HCT116 (cell line): ENCODE measurements at regions not wholly inside any gene's neighbourhood (a gene's known extent, or its start where the extent isn't known, plus 50 kb on each side); places are given as distances from the start of the nearest gene placed in this dataset.

Experiments
- ATAC-seq: fragments of 200-7000 bp; cut with Tn5 transposase; 2 replicates; pipeline ENCODE4 v1.9.1; 2020; ENCODE audit warnings: mild to moderate bottlenecking, moderate library complexity
- BruUV-seq: library from RNA; stranded (reverse); fragments of 400-500 nt; replicated peaks from 2 replicates; lab custom pipeline; 2021; lab: Mats Ljungman, UMichigan
- CTCF ChIA-PET: fragments of 300-600 bp; sonication (Branson Sonifier 250); formaldehyde crosslinking; loops from one replicate; lab custom pipeline; 2021; ENCODE audit warnings: antibody characterized with exemption; lab: Charles Lee
- POLR2A ChIA-PET: fragments of 300-600, 350-600 bp; sonication (Branson Sonifier 250); formaldehyde crosslinking; loops from one replicate; lab custom pipeline; 2021; ENCODE audit warnings: antibody characterized with exemption; lab: Charles Lee
- RAD21 ChIA-PET, 2 experiments: fragments of 300-600 bp; sonication (Branson Sonifier 250); formaldehyde crosslinking; loops; one replicate each; lab custom pipeline; 2023; ENCODE audit warnings: low total read pairs in 2 of 2; ENCODE audit not compliant: uncharacterized antibody in 2 of 2, unreplicated experiment in 2 of 2, low non-redundant PET in 1 of 2; lab: Charles Lee
- DNase-seq: peaks from one replicate; pipeline ENCODE4 v3.0.0-alpha.2; 2010; ENCODE audit warnings: low read depth, low spot score
- H2AFZ ChIP-seq: fragments of 200-600 bp; shearing (Covaris generic), sonication (generic); 2 replicates; pipeline ENCODE4 v1.6.1; 2017; ENCODE audit warnings: low read depth, mixed run types, mixed read lengths, antibody characterized with exemption, low read length; ENCODE audit not compliant: poor library complexity, severe bottlenecking
- H3K27ac ChIP-seq: 2 replicates; pipeline ENCODE4 v1.5.1; 2012; ENCODE audit warnings: low read depth, low read length
- H3K27me3 ChIP-seq: fragments of 200-600 bp; sonication (generic); 2 replicates; pipeline ENCODE4 v1.6.1; 2016; ENCODE audit warnings: mixed run types, low read length, mixed read lengths; ENCODE audit not compliant: insufficient read depth
- H3K36me3 ChIP-seq, 2 experiments: fragments of 200-500 bp in 1 of 2; fragments of 200-600 bp in 1 of 2; sonication (Bioruptor generic) in 1 of 2; sonication (generic) in 1 of 2; 2 replicates each; pipeline versions ENCODE4 v1.5.1 to v1.6.1; 2014 to 2016; ENCODE audit warnings: low read length in 2 of 2, inconsistent platforms in 1 of 2, mixed read lengths in 1 of 2, mixed run types in 1 of 2; ENCODE audit not compliant: insufficient read depth in 2 of 2, control insufficient read depth in 1 of 2
- H3K4me1 ChIP-seq, 2 experiments: fragments of 200-600 bp in 1 of 2; sonication (generic) in 1 of 2; 2 replicates each; pipeline versions ENCODE4 v1.5.1 to v1.6.1; 2012 to 2017; ENCODE audit warnings: low read length in 2 of 2, inconsistent platforms in 1 of 2, mild to moderate bottlenecking in 1 of 2, mixed read lengths in 1 of 2, mixed run types in 1 of 2, moderate library complexity in 1 of 2; ENCODE audit not compliant: insufficient read depth in 2 of 2, control insufficient read depth in 1 of 2
- H3K4me2 ChIP-seq: fragments of 200-600 bp; sonication (generic); 2 replicates; pipeline ENCODE4 v1.6.1; 2017; ENCODE audit warnings: mixed run types, low read length, mixed read lengths
- H3K4me3 ChIP-seq, 2 experiments: fragments of 200-600 bp in 1 of 2; sonication (generic) in 1 of 2; replicated peaks in 1 of 2; 2 replicates each; pipeline ENCODE4 v1.5.1; 2011 to 2016; ENCODE audit warnings: low read length in 2 of 2, control low read depth in 1 of 2, low read depth in 1 of 2, mild to moderate bottlenecking in 1 of 2, mixed read lengths in 1 of 2, mixed run types in 1 of 2
- H3K79me2 ChIP-seq: fragments of 200-600 bp; sonication (generic); 2 replicates; pipeline ENCODE4 v1.6.1; 2017; ENCODE audit warnings: mild to moderate bottlenecking, mixed run types, low read length, moderate library complexity, mixed read lengths; ENCODE audit not compliant: insufficient read depth
- H3K9ac ChIP-seq: fragments of 200-600 bp; sonication (generic); 2 replicates; pipeline ENCODE4 v1.6.1; 2016; ENCODE audit warnings: low read length, mixed read lengths
- H3K9me2 ChIP-seq: fragments of 200-600 bp; sonication (generic), shearing (Covaris generic); 2 replicates; pipeline ENCODE4 v1.6.1; 2017; ENCODE audit warnings: mixed run types, mild to moderate bottlenecking, moderate library complexity; ENCODE audit not compliant: insufficient read depth
- H3K9me3 ChIP-seq, 2 experiments: fragments of 200-500 bp in 1 of 2; fragments of 200-600 bp in 1 of 2; sonication (Bioruptor generic) in 1 of 2; sonication (generic) in 1 of 2; 2 replicates each; pipeline ENCODE4 v1.6.1; 2014 to 2017; ENCODE audit warnings: low read length in 2 of 2, mixed read lengths in 2 of 2, inconsistent platforms in 1 of 2, low read depth in 1 of 2, mild to moderate bottlenecking in 1 of 2, mixed run types in 1 of 2, moderate library complexity in 1 of 2; ENCODE audit not compliant: control insufficient read depth in 1 of 2, insufficient read depth in 1 of 2
- H4K20me1 ChIP-seq: fragments of 200-600 bp; sonication (generic), shearing (Covaris generic); 2 replicates; pipeline ENCODE4 v1.6.1; 2017; ENCODE audit warnings: mixed run types, mild to moderate bottlenecking, moderate library complexity; ENCODE audit not compliant: insufficient read depth
- ATF3 ChIP-seq: IDR thresholded peaks from 2 replicates; pipeline ENCODE4 v1.6.1; 2012
- EGR1 ChIP-seq: IDR thresholded peaks from 2 replicates; pipeline ENCODE4 v1.6.1; 2012; ENCODE audit warnings: low read depth
- EZH2 ChIP-seq: fragments of 200-600 bp; sonication (generic); IDR thresholded peaks from 2 replicates; pipeline ENCODE4 v1.6.1; 2017; ENCODE audit warnings: antibody characterized with exemption, mixed run types
- EZH2phosphoT487 ChIP-seq: fragments of 200-600 bp; IDR thresholded peaks from 2 replicates; pipeline ENCODE4 v1.6.1; 2018; ENCODE audit warnings: antibody characterized with exemption, borderline replicate concordance
- JUND ChIP-seq: IDR thresholded peaks from 2 replicates; pipeline ENCODE4 v1.6.1; 2012
- POLR2A ChIP-seq: IDR thresholded peaks from 2 replicates; pipeline ENCODE4 v1.7.0; 2011; ENCODE audit warnings: borderline replicate concordance; ENCODE audit not compliant: insufficient read depth, insufficient read length; ENCODE audit errors: extremely low read depth
- POLR2AphosphoS5 ChIP-seq: IDR thresholded peaks from 2 replicates; pipeline ENCODE4 v1.6.1; 2011; ENCODE audit warnings: mild to moderate bottlenecking, low read depth, low read length, moderate library complexity
- SIN3A ChIP-seq: IDR thresholded peaks from 2 replicates; pipeline ENCODE4 v1.6.1; 2012; ENCODE audit warnings: low read depth
- SRF ChIP-seq: IDR thresholded peaks from 2 replicates; pipeline ENCODE4 v1.6.1; 2012; ENCODE audit warnings: low read depth
- ZBTB33 ChIP-seq: IDR thresholded peaks from 2 replicates; pipeline ENCODE4 v1.6.1; 2011; ENCODE audit warnings: mild to moderate bottlenecking, low read length, moderate library complexity; ENCODE audit not compliant: insufficient replicate concordance; ENCODE audit errors: extremely low read depth
- ZFX ChIP-seq: fragments of 450-650 bp; IDR thresholded peaks from 2 replicates; pipeline ENCODE4 v1.6.1; 2017
- ZNF274 ChIP-seq: fragments of 200-500 bp; sonication (Bioruptor generic); IDR thresholded peaks from 2 replicates; pipeline ENCODE4 v1.6.1; 2014; ENCODE audit warnings: mild to moderate bottlenecking, low read depth, low read length, inconsistent platforms
- intact Hi-C: fragments of 100-400 bp; cut with micrococcal nuclease; formaldehyde crosslinking; loops from 2 replicates; pipeline ENCODE4 v1.10.0; 2022
- TF ChIP-seq, protein P1 (sequence below), 3 experiments: fragments of 200-600 bp in 1 of 3; sonication (generic) in 1 of 3; IDR thresholded peaks in 2 of 3; conservative IDR thresholded peaks in 1 of 3; 2 replicates each; pipeline ENCODE4 v1.5.1; 2012 to 2017; ENCODE audit warnings: low read depth in 2 of 3, low read length in 2 of 3, antibody characterized with exemption in 1 of 3, borderline replicate concordance in 1 of 3, control low read depth in 1 of 3, mild to moderate bottlenecking in 1 of 3, mixed read lengths in 1 of 3, mixed run types in 1 of 3, moderate library complexity in 1 of 3; ENCODE audit not compliant: insufficient read depth in 1 of 3
- TF ChIP-seq, protein P2 (sequence below): IDR thresholded peaks from 2 replicates; pipeline ENCODE4 v1.6.1; 2012

DNA sequence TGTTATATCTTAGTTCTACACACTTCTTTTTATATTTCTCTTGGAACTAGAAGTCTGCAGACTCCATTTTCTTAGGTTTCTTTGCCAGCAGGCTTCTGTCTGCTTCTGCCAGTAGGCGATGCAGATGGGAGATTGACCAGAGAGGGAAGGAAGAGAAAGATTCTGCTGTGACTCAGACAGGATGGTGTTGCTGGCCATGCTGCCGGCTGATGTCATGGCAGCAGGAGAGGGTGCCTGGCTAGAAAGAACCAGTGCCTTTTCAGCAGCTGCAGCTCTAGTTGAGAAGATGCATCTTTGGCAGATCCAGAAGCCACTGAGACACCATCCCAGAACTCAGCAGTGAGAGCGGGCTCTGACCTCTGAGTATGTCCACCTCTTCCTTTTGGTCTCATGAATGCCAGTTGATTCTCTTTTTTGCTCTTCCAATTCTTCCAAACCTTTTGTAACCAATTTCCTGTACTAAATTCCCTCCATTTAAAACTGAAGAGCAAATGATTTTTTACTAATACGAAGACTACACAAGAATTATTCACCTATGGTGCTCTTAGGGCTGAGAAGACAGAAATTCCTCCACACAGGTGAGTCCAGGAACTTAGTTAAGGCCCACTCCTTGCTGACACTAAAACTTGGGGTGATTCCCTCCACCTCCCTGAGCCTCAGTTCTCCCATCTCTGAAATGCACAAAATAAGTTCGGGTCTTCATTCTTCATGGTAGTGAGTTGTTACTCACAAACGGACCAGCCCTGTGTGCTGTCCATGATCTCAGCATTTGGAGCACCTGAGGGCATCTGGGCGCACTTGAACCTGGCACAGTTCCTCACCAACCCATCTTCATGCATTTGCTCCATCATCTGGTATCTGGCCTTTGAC, 200.7 kb downstream of the MYCN start:
- no peak overlapping the region for H3K9ac ChIP-seq
- H3K36me3 ChIP-seq: no peaks in the 10 kb centered on the region; a peak in 1 of 4 replicates
- BruUV-seq: no TSS peak
- DNase-seq (no peak), ATAC-seq (no peak)
- H2AFZ ChIP-seq: no peak overlapping the region
- H3K4me2 ChIP-seq: no peak overlapping the region
- TF ChIP-seq EZH2phosphoT487 (no peak), POLR2A (no peak), SIN3A (no peak), POLR2AphosphoS5 (no peak), SRF (no peak), EZH2 (no peak), ZNF274 (no peak), EGR1 (no peak), ZFX (no peak), ATF3 (no peak), JUND (no peak), ZBTB33 (no peak)
- TF ChIP-seq, protein P1, sequence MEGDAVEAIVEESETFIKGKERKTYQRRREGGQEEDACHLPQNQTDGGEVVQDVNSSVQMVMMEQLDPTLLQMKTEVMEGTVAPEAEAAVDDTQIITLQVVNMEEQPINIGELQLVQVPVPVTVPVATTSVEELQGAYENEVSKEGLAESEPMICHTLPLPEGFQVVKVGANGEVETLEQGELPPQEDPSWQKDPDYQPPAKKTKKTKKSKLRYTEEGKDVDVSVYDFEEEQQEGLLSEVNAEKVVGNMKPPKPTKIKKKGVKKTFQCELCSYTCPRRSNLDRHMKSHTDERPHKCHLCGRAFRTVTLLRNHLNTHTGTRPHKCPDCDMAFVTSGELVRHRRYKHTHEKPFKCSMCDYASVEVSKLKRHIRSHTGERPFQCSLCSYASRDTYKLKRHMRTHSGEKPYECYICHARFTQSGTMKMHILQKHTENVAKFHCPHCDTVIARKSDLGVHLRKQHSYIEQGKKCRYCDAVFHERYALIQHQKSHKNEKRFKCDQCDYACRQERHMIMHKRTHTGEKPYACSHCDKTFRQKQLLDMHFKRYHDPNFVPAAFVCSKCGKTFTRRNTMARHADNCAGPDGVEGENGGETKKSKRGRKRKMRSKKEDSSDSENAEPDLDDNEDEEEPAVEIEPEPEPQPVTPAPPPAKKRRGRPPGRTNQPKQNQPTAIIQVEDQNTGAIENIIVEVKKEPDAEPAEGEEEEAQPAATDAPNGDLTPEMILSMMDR (IDR thresholded peaks at IDR 0.05 in 2 of 3, conservative IDR thresholded peaks at IDR 0.05 in 1 of 3; ENCODE audit: borderline replicate concordance in 1 of 3, insufficient read depth in 1 of 3, low read depth in 2 of 3, low read length in 2 of 3): no peak
- TF ChIP-seq, protein P2, sequence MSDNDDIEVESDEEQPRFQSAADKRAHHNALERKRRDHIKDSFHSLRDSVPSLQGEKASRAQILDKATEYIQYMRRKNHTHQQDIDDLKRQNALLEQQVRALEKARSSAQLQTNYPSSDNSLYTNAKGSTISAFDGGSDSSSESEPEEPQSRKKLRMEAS: no peak
- no peak overlapping the region for H3K27ac ChIP-seq
- H3K79me2 ChIP-seq: no peaks in the 10 kb centered on the region
- H4K20me1 ChIP-seq: no peaks in the 10 kb centered on the region
- ChIA-PET CTCF (no interaction called here), POLR2A (no interaction called here), RAD21 (no interaction called here)
- no peaks in the 10 kb centered on the region for H3K9me2 ChIP-seq
- intact Hi-C loops: no loop called here
- H3K4me3 ChIP-seq: no peak overlapping the region
- H3K27me3 ChIP-seq: peaks cover 3% of the 10 kb centered on the region; the same call in 1 of the 2 replicates
- H3K4me1 ChIP-seq: no peaks in the 10 kb centered on the region
- no peaks in the 10 kb centered on the region for H3K9me3 ChIP-seq
